C4-2B (cell line): ENCODE measurements at regions not wholly inside any gene's neighbourhood (a gene's known extent, or its start where the extent isn't known, plus 50 kb on each side); places are given as distances from the start of the nearest gene placed in this dataset.

ENCODE experiments used
- ZFX ChIP-seq: fragments of 450-650 bp; IDR thresholded peaks from 2 replicates; pipeline ENCODE4 v1.6.1; 2017
- TF ChIP-seq, protein P1 (sequence below): fragments of 450-650 bp; conservative IDR thresholded peaks from 2 replicates; pipeline ENCODE4 v1.5.1; 2017; ENCODE audit warnings: mild to moderate bottlenecking

- TF ChIP-seq, protein P1, sequence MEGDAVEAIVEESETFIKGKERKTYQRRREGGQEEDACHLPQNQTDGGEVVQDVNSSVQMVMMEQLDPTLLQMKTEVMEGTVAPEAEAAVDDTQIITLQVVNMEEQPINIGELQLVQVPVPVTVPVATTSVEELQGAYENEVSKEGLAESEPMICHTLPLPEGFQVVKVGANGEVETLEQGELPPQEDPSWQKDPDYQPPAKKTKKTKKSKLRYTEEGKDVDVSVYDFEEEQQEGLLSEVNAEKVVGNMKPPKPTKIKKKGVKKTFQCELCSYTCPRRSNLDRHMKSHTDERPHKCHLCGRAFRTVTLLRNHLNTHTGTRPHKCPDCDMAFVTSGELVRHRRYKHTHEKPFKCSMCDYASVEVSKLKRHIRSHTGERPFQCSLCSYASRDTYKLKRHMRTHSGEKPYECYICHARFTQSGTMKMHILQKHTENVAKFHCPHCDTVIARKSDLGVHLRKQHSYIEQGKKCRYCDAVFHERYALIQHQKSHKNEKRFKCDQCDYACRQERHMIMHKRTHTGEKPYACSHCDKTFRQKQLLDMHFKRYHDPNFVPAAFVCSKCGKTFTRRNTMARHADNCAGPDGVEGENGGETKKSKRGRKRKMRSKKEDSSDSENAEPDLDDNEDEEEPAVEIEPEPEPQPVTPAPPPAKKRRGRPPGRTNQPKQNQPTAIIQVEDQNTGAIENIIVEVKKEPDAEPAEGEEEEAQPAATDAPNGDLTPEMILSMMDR, result no peak
- no peak for TF ChIP-seq ZFX
These were observed 437.7 kb upstream of the ADGRB3 start for GRCh38 chr6:68197356-68197755.
